Endothelial cell of hepatic sinusoid (primary cell): ENCODE measurements at regions not wholly inside any gene's neighbourhood (a gene's known extent, or its start where the extent isn't known, plus 50 kb on each side); places are given as distances from the start of the nearest gene placed in this dataset.

Source experiments
- in situ Hi-C: cut with HindIII; loops from 2 replicates; pipeline ENCODE4 v1.10.0; 2017; ENCODE audit warnings: low sequenced_read_pairs

DNA sequence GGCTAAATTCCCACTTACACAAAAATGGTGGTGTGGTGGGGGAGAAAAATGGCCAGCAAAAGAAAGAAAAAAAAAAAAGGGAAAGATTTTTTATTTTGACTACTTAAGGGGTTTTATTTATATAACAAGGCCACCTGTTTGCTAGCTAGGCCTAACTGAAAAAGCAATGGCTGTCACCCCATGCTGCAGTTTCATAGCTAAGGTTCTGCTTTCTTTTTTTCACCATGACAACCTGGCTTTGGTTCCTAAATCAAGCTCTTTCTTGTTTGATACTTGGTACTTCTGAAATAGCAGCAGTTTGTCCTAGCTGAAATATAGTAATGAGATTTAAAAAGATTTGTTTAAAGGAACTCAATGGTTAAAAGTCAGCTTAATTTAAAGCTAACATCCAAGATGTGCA, 433.2 kb upstream of the MEX3C start:
- in situ Hi-C loops = no loop called here

DNA sequence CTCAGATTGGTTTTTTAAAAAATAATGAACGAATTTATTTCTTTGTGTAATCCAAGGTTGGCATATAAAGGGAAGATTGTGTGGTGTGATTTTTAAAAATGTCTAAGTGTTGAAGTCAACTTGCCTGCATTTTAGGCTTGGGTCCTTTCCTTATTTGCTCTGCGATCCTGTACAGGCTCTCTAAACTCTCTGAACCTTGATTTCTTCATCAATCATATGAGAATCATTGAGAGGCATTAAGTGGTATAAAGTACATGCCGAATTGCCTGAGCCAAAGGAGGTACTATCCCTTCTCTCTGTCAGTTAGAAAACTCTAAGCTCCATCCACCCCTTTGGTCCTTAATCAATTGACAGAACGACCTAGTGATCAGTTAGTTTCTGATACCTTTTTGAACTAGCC, 440.4 kb upstream of the MEX3C start:
- in situ Hi-C loops = no loop called here

DNA sequence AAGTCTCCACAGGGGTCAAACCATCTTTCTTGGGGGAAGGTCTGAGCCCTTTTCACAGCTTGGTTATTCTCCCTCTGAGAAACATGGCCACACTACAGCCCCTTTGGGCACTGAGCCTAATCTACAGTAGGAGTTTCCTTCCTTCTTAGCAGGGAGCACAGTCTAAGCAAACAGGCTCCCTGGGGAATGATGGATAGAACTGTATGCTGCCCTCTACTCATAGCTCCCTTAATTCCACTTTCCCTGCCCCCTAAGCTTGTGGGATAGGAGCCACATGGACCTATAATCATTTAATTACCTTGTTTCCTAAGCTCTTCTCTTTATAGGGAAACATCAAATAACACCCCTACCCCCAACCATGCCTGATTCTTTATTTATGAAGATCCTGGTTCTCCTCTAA, 442.1 kb upstream of the MEX3C start:
- in situ Hi-C loops = no loop called here

DNA sequence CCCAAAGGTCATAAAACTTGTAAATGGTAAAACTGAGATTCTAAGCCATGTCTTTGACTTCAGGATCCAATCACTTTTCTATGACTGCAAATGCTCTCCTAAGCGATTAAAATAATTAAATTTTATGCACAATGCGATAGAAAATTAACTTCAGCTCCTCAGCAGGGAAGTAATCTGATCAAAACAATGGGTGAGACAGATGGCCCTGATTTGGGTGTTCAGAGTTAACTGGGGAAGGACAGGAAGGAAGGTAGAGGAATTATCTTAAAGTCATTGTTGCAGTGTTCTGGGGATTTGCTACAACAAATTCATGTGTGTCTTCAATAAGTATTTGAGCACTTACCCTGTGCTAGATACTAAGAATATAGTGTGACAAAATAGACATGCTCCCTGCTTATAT, 446.0 kb upstream of the MEX3C start:
- in situ Hi-C loops = no loop called here

DNA sequence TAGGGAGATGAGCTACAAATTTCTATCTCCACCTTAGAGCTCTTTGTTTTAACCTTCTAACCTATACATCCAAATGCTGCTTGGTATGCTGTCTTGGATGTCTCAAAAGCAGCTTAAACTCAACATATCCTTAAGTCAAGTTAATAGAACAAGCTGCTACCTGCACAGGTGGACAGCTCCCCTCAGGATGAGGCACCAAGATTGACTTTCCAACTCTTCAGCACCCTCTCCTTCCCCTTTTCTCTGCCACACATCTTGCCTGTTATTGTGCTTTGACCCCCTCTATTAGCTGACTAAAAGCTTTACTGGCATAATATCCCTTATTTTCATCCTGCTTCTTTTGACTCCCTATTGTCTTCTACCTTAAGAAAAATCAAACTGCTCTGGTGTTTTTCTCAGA, 448.1 kb upstream of the MEX3C start:
- in situ Hi-C loops = no loop called here

DNA sequence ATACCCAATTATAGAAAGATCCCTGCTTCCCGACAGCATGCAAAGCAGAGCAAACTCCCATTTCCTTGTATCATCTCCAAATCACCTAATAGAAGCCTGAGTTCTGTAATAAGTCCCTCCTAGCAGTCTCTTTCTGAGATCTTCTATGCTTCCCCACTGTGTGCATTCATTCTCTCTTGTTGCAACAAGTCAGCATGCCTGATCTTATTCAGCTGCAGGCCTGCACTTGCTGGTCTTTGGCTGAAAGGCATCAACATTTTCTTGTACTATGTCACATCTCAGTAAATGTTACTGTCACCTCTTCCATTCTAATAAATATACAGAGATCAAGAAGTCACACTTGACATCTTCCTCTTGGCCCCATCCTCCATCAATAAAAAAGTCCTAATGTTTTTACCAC, 449.9 kb upstream of the MEX3C start:
- in situ Hi-C loops = no loop called here

DNA sequence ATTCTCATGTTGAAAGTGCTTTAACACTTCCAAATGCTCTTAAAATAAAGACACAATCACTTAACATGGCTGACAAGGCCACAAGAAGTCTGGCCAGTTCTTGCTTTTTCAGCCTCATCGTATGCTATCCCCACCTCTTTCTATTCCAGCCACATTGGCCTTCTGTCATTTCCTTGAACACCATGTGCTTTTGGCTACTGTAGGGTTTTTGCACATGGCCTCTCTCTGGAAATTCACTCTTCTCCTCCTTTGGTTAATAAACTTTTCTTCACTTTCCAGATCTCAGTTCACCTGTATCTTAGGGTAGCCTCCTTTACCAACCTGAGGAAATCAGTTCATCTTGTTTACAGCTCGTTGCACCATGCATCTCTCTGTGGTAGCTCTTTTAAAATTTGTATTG, 450.5 kb upstream of the MEX3C start:
- in situ Hi-C loops = no loop called here

DNA sequence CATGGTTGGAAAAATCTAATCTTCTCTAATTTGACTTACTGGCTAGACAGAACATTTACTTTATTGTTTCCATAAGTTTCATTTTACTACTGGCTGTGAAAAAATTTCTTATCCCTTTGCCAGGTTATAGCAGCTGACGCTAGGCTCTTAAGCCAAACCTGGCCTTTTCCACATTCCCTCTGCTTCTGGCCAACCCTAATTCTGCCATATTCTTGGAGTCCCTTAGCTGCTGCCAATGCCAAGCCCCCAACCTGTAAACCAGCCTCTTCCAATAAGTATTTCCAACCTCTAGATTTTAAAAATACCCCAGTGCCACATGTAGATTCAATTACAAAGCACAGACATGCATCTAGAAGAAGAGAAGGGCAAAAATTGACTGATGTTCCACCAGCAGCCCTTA, 452.3 kb upstream of the MEX3C start:
- in situ Hi-C loops = no loop called here

DNA sequence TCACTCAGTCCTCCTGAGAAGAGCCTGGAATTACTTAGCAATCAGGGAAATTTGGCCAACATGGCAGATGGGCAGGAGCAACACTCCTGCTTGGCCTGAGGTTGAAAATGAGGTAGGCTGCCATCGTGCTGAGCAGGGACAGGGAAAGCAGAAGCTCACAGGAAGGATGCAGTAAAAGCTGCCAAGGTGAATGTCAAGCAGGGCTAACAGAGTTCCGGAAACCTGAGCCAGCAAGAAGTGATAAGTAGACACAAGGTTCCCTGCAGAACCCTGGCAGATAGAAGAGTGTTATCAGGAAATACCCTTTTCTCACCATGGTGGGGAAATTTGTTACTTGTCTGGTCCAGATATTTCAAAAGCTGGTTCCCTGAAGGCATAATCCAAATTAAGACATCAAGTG, 454.3 kb upstream of the MEX3C start:
- in situ Hi-C loops = no loop called here

DNA sequence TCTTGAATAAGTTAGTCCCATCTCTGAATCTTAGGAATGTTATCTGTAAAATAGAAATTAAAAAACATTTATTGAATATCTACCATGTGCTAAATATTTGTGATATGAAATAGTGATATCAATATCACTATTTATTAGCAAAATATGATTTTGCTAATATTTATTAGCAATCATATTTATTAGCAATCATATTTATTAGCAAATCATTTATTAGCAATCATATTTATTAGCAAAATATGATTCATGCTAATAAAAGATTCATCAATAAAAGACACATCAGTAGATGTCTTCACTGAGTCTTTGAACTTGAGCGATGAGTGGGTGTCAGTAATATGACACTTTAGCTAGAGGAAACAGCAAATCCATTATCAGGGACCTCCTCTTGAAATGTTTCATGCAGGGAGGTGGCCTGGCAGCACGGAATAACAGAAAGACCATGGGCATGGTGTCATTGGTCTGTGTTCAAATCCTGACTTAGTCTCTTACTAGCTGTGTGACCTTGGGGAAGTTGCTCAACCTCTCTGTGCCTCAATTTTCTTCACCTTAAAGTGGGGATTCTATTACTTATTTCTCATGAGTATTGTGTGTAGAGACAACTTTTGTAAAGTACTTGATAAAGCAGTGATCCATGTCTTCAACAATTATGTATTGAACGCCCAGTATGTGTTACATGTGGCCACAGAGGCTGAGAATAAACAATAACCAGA, 456.2 kb upstream of the MEX3C start:
- in situ Hi-C loops = no loop called here

DNA sequence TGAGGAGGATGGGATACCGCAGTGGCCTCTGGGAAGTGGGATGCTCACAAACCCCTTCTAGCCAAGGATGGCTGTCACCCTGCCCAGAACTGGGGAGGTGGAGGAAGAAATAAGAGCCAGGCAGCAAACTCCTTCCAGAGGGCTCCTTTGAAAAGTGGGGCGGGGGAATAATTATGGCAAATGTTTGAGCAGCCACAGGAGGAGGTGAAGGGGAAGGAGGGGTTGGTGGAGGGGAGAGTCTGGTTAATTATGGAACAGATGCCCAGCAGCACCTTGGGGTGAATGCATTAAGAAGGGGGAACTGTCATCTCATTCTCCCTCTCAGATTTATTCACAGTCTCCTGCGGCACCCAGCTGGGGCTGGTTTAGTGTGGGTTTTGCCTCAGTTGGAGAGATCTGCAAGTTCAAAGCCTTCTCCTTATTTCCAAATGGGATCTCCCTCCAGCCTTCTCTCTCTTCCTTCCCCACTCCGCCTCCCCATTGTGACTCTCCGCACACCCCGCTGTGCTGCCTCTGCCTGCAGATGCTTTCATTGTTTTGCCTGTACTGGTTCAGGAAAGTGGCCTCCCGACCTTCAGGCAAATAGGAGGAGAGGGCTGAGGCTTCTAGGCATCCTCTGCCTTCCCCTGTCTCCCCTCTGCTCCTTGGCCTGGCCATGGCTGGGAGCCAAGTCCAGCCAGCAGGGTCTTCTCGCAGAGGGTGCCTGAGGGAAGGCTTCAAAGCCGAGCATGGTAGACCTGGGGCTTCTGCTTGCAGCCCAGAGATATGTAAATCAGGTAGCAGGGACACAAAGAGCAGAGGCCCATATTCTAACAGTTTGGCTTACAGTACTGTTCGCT, 457.2 kb upstream of the MEX3C start:
- in situ Hi-C loops = no loop called here

DNA sequence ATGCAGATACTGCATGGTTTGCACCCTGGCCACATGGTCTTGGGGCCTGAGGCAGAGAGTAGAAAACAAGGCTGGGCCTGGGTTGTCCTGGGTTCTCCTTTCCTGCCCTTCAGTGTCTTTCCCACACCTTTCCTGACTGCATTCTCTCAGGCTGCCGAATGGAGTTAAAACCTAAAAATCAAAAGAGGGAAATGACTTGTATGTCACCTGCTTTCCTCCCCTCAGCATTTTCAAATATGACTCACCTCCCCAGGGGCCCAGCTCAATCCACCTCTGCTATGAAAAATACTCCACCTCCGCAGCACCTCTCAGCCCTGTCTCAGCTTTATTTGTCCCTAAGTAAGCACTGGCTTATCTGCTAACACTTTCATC, 457.8 kb upstream of the MEX3C start:
- in situ Hi-C loops = no loop called here

DNA sequence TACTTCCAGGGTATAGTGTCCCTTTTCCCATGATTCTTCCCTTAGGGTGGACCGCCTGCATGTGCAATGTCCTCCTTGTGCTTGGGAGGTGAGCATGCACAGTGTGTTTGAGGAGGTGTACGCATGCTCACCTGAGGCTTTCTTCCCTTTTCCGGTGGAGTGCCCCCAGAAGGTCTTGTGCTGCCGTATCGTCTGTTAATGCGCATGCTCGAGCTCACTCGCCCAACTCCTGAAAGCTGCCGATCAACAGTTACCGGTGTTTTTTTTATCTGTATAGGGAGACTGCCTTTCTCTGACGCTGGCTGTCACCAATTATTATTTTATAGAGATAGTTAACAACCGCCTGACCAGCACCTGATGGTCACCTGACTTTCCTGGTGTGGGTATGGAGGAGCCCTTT, 458.8 kb upstream of the MEX3C start:
- in situ Hi-C loops = no loop called here

DNA sequence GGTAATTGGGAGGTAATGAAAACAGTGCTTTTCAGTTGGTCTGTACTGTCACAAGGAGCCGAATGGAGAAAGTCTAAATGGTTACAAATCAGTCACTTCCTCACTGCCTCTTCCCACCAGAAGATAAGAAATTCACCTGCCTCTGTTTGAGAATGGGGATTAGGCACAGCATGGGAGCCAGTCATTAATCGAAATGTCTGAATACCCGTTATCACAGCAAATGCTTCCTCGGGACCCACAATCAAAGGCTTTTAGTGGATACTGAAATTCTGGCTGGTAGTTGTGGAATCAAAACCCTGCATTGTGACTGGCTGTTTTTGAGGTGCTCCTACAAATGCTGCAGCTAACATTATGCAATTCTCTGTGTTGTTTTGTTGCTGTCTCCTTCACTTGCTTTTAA, 461.0 kb upstream of the MEX3C start:
- in situ Hi-C loops = no loop called here

DNA sequence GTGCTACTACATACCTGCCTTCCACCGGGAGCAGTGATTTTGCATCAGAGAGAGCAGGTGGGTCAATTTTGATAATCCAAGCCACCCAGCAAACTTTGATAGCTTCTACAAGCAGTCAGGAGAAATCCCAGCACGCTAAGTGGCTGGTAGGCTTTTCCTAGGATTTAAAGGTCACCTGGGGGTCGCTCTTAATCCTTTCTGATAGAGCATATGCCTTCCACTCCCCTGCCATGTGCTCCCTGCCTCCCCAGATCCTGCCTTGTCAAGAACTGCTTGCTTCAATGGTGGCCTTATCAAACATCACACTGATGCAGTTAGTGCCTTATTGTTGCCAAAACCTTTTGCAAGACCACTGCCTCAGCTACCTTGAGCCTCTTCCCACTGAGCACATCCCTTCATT, 462.3 kb upstream of the MEX3C start:
- in situ Hi-C loops = no loop called here

DNA sequence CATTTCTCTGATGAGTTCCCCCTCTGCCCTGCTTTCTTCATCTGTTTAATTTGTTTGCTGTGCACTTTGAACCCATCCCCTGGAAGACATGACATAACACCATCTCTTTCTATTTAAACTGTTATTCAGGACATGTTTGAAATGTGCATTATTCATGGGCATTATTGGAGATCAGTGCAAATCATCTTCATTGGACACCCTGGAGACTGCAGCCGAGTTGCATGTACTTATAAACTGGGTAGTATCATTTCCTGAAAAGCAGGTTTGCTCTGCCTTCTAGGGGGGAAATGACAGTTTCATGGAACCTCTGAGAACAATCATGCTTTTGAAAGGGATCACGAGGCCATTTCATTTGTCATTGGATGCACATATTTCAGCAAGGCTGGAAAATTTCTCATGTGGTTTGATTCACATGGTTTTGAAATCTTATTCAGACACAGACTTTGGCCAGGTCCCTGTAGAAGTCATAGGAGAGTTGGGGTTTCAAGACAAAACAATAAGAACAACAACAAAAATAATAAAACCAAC, 462.8 kb upstream of the MEX3C start:
- in situ Hi-C loops = no loop called here

DNA sequence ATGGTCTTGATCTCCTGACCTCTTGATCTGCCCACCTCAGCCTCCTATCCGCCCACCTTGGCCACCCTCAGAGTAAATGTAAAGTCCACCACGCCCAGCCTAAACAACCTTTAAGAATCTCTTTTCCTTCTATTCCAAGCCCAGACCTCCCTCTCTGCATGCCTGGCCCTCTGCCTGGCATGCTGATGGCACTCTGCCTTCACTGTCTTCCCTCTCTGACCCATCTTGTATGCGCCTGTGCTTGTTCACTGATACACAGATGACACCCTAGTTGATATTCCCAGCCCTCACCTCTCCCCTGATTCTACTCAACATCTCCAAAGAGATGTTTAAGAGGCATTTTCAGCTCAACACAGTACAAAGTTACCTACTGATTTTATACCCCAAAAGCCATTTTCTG, 466.8 kb upstream of the MEX3C start:
- in situ Hi-C loops = no loop called here

DNA sequence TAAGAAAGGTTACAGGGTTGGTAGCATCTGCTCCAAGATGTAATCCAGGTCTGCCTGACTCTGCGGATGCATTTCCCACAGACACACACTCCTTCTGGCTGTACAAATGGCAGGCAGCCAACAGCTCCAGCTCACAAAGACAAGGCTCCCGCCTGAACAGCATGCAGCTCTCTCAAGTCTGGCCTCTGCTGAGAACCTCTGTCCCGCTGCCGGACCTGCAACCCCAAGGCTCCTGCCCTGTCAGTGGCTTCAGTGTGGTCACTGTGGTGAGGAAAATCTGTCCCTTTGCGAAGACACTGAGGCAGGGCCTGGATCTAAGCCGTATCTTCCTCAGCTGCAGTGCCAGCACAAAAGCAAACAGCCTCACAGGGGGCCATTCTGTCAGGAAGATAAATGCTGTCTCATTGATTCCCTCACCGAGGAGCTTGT, 469.3 kb upstream of the MEX3C start:
- in situ Hi-C loops = no loop called here

DNA sequence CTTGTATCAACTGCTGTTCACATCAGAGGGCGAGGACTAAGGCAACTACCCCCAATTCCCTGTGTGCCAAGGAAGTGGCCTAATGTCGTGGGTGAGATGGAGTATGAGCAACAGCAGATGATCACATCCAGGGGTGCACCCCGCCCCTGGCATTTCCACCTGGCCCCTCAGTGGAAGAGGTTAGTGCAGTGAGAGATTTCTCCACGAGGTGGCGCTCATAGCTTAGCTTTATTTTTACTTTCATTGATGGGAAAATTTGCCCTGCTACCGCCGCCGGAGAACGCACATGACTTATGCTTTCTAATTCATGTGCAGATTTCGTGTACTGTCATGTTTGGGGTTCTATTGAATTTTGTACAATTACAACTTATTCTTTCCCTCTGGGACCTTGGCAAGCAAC, 470.6 kb upstream of the MEX3C start:
- in situ Hi-C loops = no loop called here

DNA sequence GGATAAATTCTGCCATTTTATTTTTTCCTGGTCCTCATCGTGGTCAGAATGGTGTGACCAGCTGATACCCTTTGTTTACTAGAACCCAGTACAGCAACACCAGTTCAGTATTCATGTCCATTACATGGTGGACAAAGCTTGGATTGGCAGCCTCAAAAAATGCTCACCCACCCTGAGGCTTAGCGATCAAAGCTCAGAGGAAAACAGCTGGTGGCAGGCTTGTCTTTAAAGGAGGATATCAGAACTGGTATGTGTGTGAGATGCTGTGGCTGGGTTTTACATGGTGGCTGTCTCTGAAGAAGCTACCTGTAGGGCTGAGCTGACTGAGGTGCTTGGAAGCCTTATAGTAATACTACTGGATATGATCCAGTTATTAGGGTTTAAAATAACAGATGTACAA, 471.1 kb upstream of the MEX3C start:
- in situ Hi-C loops = no loop called here

DNA sequence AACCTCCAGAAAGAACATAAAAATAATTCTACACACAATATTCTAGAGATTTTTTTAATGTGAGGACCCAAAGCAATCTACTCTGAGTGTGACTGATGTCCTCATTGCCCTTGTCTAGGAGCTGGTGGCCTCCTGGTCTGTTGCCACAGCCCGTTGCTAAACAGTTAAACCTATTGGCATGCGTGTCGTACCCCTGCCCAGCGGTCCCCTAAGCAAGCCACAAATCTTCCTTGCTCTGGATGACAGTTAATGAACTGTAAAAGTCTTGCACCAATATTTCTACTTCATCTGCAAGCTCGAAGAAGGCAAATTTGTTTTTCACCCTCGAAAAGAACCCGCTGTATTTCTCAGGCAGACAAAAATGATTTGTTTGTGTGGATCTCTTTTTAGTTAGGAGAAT, 489.1 kb upstream of the MEX3C start:
- in situ Hi-C loops = no loop called here

DNA sequence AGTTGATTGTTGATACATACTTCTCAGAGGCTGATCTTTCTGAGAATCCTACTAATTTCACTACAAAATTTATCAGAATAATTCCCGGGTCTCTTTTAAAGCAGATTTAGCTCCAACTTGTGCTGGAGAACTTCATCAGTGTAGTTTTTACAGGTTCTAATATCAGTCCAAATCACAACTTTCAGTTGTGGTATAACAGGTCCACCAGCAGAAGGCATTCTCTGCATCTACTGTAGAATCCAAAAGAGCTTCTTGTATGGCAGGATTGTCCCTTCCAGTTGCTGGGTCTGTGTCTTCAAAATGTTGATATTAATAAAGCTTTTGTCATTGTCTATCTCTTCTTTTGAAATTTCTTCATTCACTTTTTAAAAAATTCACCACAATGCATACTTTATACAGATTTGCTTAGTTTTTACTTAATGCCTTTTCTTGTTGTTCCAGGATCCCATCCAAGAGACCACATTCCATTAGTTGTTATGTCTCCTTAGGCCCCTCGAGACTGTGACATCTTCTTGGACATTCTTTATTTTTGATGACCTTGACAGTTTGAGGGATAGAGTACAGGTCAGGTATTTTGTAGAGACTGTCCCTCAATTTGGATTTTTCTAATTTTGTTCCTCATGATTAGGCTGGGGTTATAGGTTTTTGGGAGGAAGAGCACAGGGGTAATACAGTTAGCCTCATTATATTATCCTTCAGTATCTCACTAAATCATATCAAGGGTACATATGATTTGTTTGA, 490.5 kb upstream of the MEX3C start:
- in situ Hi-C loops = no loop called here
